ENCODE measurements at regions not wholly inside any gene's neighbourhood (a gene's known extent, or its start where the extent isn't known, plus 50 kb on each side); places are given as distances from the start of the nearest gene placed in this dataset.

GRCh38 chr13:91219201-91219600 is 128.3 kb upstream of the MIR17HG start:
- TF ChIP-seq POLR2A (IDR thresholded peaks at IDR 0.05) (no peak), CTCF (IDR thresholded peaks at IDR 0.05) (no peak)

Measured in sigmoid colon (tissue), 3 donors.